Activated CD4-positive, alpha-beta memory T cell treated with anti-CD3 and anti-CD28 coated beads for 36 hours (primary cell): ENCODE measurements at regions not wholly inside any gene's neighbourhood (a gene's known extent, or its start where the extent isn't known, plus 50 kb on each side); places are given as distances from the start of the nearest gene placed in this dataset.

Source experiments
- CTCF ChIA-PET: fragments of 350-600 bp; sonication (Branson Sonifier 250); formaldehyde crosslinking; loops from one replicate; lab custom pipeline; 2021; ENCODE audit warnings: antibody characterized with exemption, inconsistent platforms; lab: Charles Lee
- POLR2A ChIA-PET: fragments of 350-600 bp; sonication (Branson Sonifier 250); formaldehyde crosslinking; loops from one replicate; lab custom pipeline; 2021; ENCODE audit warnings: antibody characterized with exemption; lab: Charles Lee
- DNase-seq: peaks from one replicate; pipeline ENCODE4 v3.0.0-alpha.2; 2020
- H3K27ac Mint-ChIP-seq: one replicate; pipeline ENCODE4 v1.8.0; 2021; ENCODE audit warnings: mixed read lengths
- H3K27me3 Mint-ChIP-seq: one replicate; pipeline ENCODE4 v1.8.0; 2021; ENCODE audit warnings: mixed read lengths
- H3K36me3 Mint-ChIP-seq: one replicate; pipeline ENCODE4 v1.8.0; 2021; ENCODE audit warnings: mixed read lengths
- H3K4me1 Mint-ChIP-seq: one replicate; pipeline ENCODE4 v1.8.0; 2021; ENCODE audit warnings: low read depth, mixed read lengths
- H3K4me3 Mint-ChIP-seq: one replicate; pipeline ENCODE4 v1.8.0; 2021; ENCODE audit warnings: mild to moderate bottlenecking, mixed read lengths
- H3K9me3 Mint-ChIP-seq: one replicate; pipeline ENCODE4 v1.8.0; 2021; ENCODE audit warnings: mixed read lengths
- intact Hi-C: fragments of 100-400 bp; cut with micrococcal nuclease; formaldehyde crosslinking; loops from one replicate; pipeline ENCODE4 v1.15.1; 2023

DNA sequence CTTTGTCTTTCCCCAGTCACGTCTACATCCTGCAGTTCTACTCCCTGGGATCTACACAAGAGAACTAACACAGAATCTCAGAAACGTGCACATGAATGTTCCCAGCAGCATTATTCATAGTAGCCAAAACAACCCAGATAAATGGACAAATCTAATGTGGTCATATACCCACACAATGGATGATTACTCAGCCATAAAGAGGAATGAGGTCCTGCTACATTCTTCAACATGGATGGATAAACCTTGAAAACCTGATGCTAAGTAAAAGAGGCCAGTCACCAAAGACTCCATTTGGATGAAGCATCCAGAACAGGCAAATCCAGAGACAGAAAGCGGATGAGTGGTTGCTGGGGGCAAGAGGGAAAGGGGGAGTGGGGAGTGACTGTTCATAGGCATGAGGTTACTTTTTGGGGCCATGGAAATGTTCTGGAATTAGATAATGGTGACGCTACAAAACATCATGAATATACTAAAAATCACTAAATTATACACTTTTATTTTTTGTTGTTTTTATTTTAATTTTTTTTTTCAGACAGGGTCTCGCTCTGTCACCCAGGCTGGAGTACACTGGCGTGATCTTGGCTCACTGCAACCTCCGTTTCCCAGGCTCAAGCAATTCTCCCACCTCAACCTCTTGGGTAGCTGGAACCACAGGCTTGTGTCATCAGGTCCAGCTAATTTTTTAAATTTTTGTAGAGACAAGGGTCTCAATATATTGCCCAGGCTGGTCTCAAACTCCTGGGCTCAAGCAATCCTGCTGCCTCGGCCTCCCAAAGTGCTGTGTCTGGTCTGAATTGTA lies 50.8 kb upstream of the DSN1 start:
- no peak for DNase-seq
- Mint-ChIP-seq H3K4me1 (no peaks in the 10 kb centered on the region), H3K27ac (no peak overlapping the region), H3K4me3 (no peak overlapping the region), H3K36me3 (no peaks in the 10 kb centered on the region), H3K9me3 (no peaks in the 10 kb centered on the region), H3K27me3 (no peaks in the 10 kb centered on the region)
- POLR2A ChIA-PET, result no interaction called here
- intact Hi-C loops, result no loop called here
- CTCF ChIA-PET, result no interaction called here

DNA sequence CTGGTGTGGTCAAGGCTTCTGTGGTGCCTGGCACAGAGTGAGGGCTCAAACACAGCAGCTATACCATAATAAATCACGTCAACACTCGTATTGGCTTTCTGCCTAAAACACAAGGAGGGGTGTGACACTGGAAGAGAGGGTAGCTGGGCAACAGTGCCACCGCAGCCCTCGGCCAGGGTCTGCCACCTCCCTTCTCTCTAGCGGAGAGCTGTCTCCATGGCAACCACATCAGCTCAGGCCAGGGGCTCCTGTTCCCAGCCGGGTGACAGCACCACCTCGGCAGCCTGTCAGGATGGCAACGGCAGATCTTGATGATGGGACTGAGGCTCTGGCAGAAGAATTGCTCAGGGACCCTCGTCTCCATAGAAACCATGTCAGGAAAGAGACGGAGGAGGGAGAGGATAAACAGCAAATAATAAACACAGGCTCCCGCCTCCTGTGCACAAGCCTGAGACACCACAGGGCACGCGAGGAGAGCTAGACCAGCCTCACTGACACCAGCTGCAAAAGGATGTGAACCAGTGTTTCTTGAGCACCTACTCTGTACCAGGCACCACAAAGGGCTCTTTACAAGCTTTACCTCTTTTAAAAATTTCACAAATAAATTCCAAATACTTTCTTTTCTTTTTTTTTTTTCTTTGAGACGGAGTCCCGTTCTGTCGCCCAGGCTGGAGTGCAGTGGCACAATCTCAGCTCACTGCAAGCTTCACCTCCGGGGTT lies 50.4 kb upstream of the TLDC2 start:
- intact Hi-C loops, result no loop called here
- no peaks in the 10 kb centered on the region for H3K36me3 Mint-ChIP-seq
- ChIA-PET POLR2A (no interaction called here), CTCF (interaction anchor here (0.7 to 1.1 kb wide), 2 partner anchors 10 to 17 kb away, joined by 4 to 6 read pairs; no protein-coding TSS in a partner anchor)
- H3K4me1 Mint-ChIP-seq, result no peaks in the 10 kb centered on the region
- no peaks in the 10 kb centered on the region for H3K9me3 Mint-ChIP-seq
- no peaks in the 10 kb centered on the region for H3K27me3 Mint-ChIP-seq
- no peak for DNase-seq
- H3K27ac Mint-ChIP-seq, result no peak overlapping the region
- H3K4me3 Mint-ChIP-seq, result no peak overlapping the region
